ENCODE measurements at regions not wholly inside any gene's neighbourhood (a gene's known extent, or its start where the extent isn't known, plus 50 kb on each side); places are given as distances from the start of the nearest gene placed in this dataset.

DNA sequence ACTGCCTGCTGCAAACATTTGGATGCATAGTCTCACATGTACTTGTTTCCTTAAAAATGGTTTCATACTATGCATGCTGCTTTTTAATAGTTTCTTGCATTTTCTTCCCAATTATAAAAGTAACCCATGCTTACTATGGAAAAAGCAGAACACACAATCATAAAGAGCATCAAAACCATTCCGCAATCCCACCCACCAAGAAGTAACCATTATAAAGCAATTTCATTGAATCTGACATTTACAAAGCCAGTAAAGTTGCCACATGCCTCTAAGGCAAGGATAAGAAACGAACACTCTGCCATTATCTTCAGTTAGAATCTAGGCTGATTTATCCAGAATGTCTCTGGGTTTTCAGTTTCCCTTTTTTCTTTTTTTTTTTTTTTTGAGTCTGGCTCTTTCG, 92.7 kb upstream of the OSMR start:
- 52% methylated on average over 3 of the region's 3 CpGs for WGBS (ENCODE audit: low lambda C conversion rate)
- BruUV-seq (replicated peaks): no TSS peak
- intact Hi-C loops (cut with micrococcal nuclease; ENCODE audit: unreplicated experiment) (no loop called here), in situ Hi-C loops (cut with HindIII; ENCODE audit: extremely low pct_ligation_motif_present, low pct_unique_long_range_greater_than_20kb) (no loop called here)
- DNase-seq (ENCODE audit: low spot score) (no peak), FAIRE-seq (no peak), ATAC-seq (no peak)
- Histone ChIP-seq H4K20me1 (ENCODE audit: insufficient read depth, low read length) (no peaks in the 10 kb centered on the region), H3K4me3 (replicated peaks in 1 of 3; ENCODE audit: insufficient read depth in 1 of 3, low read depth in 2 of 3, low read length in 3 of 3) (no peak overlapping the region), H3K4me2 (ENCODE audit: low read depth, low read length) (no peak overlapping the region), H3K27me3 (ENCODE audit: control insufficient read depth in 1 of 2, insufficient read depth in 2 of 2, low read length in 2 of 2) (peaks cover 0 to 24% of the 10 kb centered on the region in 2 experiments; a peak in 4 of 5 replicates), H3K9me3 (ENCODE audit: low read length) (no peaks in the 10 kb centered on the region), H2AFZ (ENCODE audit: low read length) (no peak overlapping the region), H3K9ac (ENCODE audit: insufficient read depth, low read depth, low read length) (no peak overlapping the region), H3K27ac (ENCODE audit: extremely low read length, insufficient read depth, low read length) (no peak overlapping the region), H3K4me1 (ENCODE audit: insufficient read depth, low read length) (no peaks in the 10 kb centered on the region), H3K79me2 (ENCODE audit: insufficient read depth, low read length) (no peaks in the 10 kb centered on the region), H3K36me3 (replicated peaks in 1 of 2; ENCODE audit: control insufficient read depth in 1 of 2, insufficient read depth in 2 of 2, low read length in 2 of 2) (no peaks in the 10 kb centered on the region)
- TF ChIP-seq NCOA5 (CRISPR knock-in tag; IDR thresholded peaks at IDR 0.05) (no peak), MIER3 (CRISPR knock-in tag; IDR thresholded peaks at IDR 0.05; ENCODE audit: borderline replicate concordance) (no peak), TMF1 (CRISPR knock-in tag; IDR thresholded peaks at IDR 0.05; ENCODE audit: low read depth) (no peak), FOSL2 (CRISPR knock-in tag; IDR thresholded peaks at IDR 0.05) (no peak), ZNF264 (CRISPR knock-in tag; IDR thresholded peaks at IDR 0.05) (no peak), NBN (conservative IDR thresholded peaks at IDR 0.05) (no peak), ZNF207 (IDR thresholded peaks at IDR 0.05; ENCODE audit: borderline replicate concordance) (no peak), NR2F1 (CRISPR knock-in tag; IDR thresholded peaks at IDR 0.05) (no peak), HOXA5 (CRISPR knock-in tag; IDR thresholded peaks at IDR 0.05) (no peak)
- TF ChIP-seq, protein P1, sequence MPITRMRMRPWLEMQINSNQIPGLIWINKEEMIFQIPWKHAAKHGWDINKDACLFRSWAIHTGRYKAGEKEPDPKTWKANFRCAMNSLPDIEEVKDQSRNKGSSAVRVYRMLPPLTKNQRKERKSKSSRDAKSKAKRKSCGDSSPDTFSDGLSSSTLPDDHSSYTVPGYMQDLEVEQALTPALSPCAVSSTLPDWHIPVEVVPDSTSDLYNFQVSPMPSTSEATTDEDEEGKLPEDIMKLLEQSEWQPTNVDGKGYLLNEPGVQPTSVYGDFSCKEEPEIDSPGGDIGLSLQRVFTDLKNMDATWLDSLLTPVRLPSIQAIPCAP (CRISPR knock-in tag; IDR thresholded peaks at IDR 0.05; ENCODE audit: low read depth): no peak
- TF ChIP-seq, protein P2, sequence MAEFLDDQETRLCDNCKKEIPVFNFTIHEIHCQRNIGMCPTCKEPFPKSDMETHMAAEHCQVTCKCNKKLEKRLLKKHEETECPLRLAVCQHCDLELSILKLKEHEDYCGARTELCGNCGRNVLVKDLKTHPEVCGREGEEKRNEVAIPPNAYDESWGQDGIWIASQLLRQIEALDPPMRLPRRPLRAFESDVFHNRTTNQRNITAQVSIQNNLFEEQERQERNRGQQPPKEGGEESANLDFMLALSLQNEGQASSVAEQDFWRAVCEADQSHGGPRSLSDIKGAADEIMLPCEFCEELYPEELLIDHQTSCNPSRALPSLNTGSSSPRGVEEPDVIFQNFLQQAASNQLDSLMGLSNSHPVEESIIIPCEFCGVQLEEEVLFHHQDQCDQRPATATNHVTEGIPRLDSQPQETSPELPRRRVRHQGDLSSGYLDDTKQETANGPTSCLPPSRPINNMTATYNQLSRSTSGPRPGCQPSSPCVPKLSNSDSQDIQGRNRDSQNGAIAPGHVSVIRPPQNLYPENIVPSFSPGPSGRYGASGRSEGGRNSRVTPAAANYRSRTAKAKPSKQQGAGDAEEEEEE (CRISPR knock-in tag; IDR thresholded peaks at IDR 0.05; ENCODE audit: borderline replicate concordance): no peak
- TF ChIP-seq, protein P3, sequence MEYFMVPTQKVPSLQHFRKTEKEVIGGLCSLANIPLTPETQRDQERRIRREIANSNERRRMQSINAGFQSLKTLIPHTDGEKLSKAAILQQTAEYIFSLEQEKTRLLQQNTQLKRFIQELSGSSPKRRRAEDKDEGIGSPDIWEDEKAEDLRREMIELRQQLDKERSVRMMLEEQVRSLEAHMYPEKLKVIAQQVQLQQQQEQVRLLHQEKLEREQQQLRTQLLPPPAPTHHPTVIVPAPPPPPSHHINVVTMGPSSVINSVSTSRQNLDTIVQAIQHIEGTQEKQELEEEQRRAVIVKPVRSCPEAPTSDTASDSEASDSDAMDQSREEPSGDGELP (IDR thresholded peaks at IDR 0.05; ENCODE audit: borderline replicate concordance, low read depth): no peak
- ChIA-PET POLR2A (no interaction called here), CTCF (ENCODE audit: low intra/inter-chr PET ratio, low total read pairs) (no interaction called here)
